HG03378 (cell line): ENCODE measurements at regions not wholly inside any gene's neighbourhood (a gene's known extent, or its start where the extent isn't known, plus 50 kb on each side); places are given as distances from the start of the nearest gene placed in this dataset.
"Not testable (repeated sequence)": the region's sequence is repeated elsewhere in the genome, so short reads cannot be mapped to it uniquely, and the experiment has no call there.

Source experiments
- ATAC-seq: cut with Tn5 transposase; IDR thresholded peaks from one replicate; pipeline ENCODE4 v1.9.1; 2021; ENCODE audit warnings: mild to moderate bottlenecking, moderate library complexity; ENCODE audit not compliant: unreplicated experiment

DNA sequence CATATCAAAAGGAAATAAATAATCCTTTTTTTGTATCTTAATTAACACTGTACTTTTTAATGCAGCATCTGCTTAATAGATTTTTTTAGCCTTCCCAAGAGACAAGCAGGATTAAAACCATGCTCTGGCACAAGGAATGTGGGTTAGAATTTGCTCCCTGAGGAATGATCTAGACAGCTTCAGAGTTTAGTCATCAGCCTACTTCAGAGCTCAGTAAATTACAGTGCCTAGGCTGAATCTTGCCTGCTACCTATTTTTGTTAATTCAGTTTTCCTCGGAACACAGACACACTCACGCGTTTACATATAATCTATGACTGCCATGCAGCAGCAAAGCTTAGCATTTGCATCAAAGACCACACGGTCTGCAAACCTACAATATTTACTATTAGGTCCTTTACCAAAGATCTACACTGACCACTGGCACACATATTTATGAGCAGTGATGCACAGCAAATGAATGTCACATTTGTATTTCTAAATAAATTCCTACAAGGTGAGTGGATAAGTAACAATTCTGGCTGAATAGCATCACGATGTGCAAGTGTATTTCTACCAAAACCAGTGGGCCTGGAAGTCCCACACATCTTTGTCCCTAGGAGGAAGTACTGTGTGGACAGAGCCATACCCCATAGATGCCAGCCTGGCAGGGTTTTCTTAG, 309.8 kb upstream of the TMEM132C start:
- no peak for ATAC-seq

DNA sequence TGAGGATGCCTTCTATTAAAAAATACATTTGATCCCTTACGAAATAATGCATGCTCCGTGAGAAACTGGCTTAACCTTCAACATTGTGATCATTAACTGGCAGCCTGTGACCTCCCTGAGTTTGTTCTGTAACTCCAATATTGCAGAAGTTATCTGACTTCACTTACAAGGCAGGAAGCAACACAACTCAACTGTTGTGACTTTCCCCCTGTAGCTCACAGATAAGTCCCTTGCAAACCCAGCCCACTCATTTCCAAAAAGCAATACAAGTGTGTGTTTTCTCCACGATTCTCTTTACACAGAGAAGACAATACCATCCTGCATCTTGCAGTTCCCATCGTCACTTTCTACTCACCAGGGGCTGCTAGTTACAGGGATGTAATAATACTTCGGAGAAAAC, 304.7 kb upstream of the TMEM132C start:
- ATAC-seq = no peak

DNA sequence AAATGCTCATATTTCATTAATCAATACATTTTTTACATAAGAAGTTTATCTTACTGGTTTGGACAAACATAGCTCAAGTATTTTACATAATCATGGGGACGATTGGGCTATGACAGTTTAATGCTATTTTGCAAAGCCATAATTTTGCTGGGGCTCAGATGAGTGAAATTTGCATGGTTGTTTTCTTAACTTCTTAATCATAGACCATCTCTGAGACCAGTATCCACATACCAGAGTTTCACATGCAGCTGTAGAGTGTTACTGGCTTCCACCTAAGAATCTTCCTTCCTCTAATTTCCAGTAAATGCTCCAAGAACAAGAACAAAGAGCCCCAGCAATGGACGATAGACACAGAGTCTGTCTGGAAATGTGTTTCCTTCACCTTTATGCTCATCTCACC, 303.0 kb upstream of the TMEM132C start:
- no peak for ATAC-seq

DNA sequence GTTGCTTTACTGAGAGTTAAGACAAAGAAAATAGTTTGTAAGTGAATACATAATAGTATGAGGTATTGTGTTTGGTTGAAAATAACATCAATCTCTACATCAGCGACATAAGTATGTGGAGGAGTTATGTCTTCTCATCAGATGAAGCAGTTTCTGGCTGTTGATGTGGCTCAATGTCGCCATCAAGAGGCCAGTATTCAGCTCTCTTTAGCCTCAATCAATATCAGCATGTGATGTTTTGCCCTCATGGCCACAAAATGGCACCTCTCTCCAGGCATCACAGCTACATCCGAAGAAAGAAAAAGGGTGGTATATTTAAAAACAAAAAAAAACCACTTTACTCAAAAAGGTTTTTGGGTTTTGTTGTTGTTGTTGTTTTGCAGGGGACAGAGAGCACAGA, 302.3 kb upstream of the TMEM132C start:
- ATAC-seq = no peak

DNA sequence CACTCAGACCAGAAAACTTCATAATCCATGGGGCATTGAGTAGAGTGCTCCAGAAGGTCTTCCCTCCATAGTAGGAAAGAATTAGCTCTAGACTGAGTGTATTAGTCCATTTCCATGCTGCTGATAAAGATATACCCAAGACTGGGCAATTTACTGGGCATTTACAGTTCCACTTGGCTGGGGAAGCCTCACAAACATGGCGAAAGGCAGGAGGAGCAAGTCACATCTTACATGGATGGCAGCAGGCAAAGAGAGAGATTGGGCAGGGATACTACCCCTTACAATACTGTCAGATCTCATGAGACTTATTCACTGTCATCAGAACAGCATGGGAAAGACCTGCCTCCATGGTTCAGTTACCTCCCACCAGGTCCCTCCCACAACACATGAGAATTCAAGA, 300.6 kb upstream of the TMEM132C start:
- ATAC-seq = no peak

DNA sequence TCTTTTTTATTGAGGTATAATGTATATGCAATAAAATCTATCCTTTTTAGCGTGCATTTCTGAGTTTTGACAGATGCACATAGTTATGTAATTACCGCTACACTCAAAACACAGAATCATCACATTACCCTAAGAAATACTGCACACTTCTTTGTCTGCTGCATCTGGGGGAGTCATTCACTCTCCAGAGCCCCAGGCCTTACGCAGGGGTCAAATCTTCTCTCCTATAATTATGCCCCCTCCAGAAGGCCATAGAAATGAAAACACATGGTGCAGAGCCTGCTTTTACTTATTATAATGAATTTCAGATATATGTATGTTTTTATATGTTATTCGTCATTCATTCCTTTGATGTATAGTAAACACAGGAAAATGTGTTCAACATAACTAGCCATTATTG, 296.5 kb upstream of the TMEM132C start:
- ATAC-seq = no peak

DNA sequence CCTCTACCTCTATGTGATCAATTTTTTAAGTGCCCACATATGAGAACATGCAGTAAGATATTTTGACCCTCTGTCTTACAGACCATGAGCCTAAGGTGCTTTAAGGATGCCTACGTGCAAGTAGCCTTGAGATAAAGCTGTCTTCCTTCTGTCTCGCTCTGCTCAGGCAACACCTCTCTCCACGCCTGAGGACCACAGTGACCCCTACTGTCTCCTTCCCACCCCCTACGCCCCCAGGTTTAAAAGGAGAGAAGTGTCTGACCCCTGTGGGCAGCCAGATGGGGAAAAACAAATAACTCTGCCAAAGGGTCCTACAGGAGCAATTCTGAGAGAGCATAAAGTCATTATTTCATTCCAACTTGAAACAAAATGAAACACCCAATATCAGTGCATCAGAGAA, 286.4 kb upstream of the TMEM132C start:
- ATAC-seq = no peak

DNA sequence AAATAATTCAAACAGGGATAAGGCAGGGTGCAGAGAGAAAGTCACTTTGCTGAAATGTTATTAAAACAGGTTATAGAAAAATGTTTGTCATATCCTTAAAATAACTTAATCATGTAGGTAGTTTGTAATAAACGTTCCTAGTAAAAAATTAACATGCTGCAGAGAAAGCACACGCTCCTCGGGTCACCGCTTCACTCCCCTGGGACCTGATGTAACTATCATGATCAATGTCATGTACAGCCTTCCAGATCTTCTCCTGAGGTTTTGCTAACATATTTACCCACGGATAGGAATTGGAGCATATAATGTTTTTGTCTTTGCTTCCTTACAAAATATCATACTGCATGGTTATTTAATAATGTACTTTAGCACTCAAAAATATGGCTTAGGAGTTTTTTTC, 285.1 kb upstream of the TMEM132C start:
- no peak for ATAC-seq

DNA sequence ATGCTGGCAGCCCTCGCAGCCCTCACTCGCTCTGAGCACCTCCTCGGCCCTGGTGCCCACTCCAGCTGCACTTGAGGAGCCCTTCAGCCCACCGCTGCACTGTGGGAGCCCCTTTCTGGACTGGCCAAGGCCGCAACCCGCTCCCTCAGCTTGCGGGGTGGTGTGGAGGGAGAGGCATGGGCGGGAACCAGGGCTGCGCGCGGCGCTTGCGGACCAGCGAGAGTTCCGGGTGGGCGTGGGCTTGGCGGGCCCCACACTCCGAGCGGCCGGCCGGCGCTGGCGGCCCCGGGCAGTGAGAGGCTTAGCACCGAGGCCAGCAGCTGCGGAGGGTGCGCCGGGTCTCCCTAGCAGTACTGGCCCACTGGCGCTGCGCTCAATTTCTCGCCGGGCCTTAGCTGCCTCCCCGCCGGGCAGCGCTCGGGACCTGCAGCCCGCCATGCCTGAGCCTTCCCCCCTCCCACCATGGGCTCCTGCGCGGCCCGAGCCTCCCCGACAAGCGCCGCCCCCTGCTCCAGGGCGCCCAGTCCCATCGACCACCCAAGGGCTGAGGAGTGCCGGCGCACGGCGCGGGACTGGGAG, 283.7 kb upstream of the TMEM132C start:
- ATAC-seq = not testable (repeated sequence)

DNA sequence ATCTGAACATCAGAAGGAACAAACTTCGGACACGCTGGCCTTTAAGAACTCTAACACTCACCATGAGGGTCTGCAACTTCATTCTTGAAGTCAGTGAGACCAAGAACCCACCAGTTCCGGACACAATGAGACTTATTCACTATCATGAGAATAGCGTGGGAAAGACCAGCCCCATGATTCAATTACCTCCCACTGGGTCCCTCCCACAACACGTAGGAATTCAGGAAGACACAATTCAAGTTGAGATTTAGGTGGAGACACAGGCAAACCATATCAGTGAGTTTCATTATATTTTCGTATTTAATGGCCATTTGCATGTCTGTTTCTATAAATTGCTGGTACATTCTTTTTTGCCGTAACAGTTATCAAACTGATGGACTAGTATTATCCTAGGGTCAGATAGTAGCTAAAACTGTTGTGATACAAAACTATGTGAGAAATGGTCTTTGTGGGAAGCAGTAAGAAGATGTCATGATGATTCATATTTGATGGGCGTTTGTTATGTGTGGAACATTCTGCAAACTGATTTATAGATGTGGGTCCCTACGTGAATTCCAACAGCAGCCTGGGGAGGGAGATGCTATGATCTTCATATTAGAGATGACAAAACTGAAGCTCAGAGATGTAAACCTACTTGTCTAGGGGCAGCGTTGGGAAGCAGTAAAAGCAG, 282.4 kb upstream of the TMEM132C start:
- ATAC-seq = no peak

DNA sequence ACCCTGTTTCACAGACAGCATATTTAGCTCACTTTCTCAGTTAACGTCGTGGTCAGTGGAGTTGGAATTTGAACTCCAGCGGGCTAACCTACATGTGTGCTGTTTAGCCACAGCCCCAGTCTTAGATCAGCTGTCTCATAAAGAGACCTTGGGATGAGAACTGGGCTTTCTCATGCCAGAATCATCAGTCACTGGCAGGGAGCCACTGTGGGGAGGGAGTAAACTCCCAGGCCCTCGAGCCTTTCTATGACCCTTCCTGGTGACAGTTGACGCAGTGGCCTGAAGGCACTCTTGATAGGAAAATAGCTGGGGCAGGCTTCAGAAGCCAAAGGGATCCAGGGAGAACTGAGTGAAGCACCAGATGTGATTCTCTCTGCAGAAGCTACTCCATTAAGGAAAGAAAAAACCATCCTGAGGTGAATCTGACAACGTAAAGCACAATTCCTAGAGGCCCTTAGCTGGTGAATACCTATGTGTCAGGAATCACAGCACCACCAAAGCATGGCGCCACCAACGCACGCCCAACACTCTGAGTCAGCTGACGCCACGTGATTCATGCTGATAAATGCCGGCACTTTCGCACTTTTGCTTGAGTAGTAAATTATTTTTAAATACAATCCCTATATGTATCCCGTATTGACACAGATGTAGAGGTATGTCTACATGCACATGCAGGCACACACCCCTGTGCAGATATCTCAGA, 279.6 kb upstream of the TMEM132C start:
- no peak for ATAC-seq

DNA sequence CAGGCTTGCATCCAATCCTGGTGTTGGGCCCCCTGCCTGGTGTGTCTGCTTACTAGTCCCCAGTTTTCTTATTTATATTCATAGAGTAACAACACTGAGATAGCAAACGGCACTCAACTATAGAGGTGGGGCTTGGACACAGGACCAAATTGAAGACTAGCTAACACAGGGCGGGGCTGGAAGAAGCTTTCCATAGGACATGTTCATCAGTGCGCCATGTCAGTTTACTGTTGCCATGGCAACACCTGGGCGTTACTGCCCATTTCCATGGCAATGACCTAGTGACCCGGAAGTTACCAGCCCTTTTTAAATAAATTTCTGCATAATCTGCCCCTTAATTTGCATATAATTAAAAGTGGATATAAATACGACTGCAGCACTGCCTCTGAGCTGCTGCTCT, 275.5 kb upstream of the TMEM132C start:
- no peak for ATAC-seq

DNA sequence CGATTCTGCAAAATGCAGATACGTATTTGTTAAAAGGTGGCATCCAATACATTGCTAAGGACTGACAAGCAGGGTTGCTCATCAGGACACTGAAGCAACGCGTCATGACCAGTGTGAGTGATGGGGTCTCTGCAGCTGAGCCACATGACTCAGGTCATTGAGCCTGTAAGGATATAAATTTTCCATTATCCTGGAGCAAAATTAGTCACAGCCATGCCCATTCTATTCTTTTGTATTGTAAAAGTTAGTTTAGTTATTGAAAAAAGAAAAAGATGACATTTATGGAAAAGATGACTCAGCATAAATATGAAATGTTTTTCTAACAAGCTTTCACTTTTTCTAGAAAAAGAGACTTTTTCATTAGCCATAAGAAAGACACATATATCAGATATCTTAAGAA, 268.0 kb upstream of the TMEM132C start:
- no peak for ATAC-seq

DNA sequence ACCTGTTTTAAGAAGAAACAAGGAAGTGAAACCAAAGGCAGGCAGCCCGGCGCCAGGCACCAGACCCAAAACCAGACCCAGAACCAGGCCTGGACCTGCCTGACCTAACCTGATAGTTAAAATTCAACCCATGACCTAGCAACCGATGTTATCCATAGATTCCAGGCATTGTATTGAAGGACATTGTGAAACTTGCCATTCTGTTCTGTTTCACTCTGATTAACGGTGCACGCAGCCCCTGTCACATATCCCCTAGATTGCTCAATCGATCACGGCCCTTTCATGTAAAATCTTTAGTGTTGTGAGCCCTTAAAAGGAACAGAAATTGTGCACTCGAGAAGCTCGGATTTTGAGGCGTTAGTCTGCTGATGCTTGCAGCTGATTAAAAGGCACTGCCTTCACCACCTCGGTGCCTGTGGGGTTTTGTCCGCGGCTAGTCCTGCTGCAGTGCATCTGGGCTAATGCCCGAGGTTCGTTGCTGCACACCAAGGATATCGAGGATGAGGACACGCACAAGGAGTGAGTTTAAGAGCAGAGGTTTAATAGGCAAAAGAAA, 262.5 kb upstream of the TMEM132C start:
- ATAC-seq = no peak

DNA sequence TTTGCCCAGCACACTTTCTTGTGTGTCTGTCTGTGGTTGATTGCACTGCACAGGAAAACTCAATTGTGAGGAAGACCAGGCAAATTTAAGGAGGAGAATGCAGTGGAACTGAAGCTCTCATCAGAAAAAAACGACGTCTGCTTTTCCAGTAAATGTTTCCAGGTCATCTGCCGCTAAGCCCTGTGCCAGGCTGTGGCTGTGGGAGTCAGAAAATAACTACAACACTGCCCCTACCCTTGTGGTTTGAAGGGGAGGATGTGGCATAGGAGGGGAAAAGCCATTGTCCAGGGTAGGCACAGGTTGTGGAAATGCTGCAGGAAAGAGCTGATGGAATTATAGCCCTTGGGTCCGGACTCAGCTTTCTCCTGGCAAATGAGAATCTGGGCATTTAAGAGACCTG, 259.7 kb upstream of the TMEM132C start:
- no peak for ATAC-seq

DNA sequence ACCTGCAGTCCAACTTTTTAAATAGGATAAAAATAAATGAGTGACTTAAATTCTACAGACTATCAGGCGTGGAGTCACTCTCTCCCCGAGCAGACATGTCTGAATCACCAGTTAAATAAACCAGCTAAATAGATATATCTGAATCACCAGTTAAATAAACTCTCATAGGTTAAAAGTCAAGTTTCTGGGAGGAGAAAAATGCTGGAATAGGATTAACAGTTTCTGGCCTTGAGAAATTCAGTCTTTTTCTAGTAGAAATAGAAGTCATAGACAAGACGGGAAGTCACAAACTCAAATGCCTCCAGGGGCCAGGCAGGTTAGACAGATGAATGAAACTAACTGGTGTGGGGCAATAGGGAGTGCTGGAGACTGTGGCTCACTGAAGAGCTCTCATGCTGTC, 258.6 kb upstream of the TMEM132C start:
- ATAC-seq = no peak

DNA sequence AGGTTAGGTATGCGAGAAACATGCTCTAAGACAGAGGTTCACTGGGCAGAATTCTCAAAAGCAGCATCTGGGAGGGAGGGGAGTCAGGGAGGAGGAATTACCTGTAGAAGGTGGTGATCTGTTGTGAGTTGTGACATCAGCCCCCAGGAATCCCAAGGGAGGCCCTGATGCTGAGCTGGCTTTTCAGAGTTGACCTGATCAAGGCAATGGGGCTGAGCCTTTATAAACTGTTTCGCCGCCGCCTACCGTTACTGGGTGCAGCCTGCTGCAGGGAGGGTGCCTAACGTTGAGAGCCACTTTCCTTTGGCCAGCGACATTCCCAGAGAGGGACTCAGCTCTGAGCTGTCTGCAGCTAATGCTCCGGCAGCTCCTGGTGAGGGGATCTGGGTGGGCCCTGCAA, 257.9 kb upstream of the TMEM132C start:
- no peak for ATAC-seq

DNA sequence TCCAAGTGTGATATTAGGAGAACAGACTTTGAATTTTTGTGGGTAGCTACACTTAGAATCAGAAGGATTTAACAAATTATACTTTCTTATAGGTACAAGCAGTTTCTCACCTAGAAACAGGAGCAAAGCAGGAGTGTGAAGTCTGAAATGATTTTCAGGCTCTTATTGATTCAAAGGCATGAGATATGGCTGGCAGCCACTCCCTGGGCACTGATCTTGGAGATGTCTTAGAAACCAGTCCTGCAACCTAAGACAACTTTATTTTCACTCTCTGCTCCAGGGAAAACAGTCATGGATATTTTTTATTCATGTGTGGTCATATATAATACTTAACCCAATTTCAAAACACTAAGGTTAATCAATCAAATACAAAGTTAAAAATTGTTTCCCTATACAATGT, 254.9 kb upstream of the TMEM132C start:
- no peak for ATAC-seq

DNA sequence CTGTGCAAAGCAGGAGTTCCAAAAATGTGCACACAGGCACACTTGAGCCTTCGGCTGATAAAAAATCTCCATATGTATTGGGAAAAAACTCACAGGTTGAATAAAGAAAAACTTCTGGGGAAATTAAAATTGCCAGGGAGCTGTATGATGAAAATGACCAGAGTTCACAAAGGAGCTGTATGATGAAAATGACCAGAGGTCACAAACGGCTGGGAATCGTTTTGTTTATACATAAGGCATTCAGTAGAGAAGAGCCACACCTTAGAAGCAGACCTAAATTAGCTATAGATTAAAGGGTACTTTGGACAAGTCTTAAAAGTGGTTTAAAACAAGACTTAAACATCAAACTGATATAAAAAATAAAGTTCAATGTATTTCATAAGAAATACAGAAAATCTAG, 251.7 kb upstream of the TMEM132C start:
- ATAC-seq = no peak

DNA sequence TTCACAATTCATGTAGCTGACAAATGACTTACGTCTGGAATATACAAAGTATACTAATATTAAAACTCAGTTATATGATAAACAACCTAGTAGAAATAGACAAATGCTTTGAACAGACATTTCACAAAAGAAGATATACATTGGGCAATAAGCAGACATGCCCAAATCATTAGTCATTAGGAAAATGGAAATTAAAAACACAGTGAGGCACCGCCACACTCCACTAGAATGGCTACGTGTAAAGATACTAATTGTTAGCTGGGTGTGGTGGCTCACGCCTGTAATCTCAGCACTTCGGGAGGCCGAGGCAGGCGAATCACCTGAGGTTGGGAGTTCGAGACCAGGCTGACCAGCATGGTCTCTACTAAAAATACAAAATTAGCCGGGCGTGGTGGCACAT, 248.9 kb upstream of the TMEM132C start:
- no peak for ATAC-seq

DNA sequence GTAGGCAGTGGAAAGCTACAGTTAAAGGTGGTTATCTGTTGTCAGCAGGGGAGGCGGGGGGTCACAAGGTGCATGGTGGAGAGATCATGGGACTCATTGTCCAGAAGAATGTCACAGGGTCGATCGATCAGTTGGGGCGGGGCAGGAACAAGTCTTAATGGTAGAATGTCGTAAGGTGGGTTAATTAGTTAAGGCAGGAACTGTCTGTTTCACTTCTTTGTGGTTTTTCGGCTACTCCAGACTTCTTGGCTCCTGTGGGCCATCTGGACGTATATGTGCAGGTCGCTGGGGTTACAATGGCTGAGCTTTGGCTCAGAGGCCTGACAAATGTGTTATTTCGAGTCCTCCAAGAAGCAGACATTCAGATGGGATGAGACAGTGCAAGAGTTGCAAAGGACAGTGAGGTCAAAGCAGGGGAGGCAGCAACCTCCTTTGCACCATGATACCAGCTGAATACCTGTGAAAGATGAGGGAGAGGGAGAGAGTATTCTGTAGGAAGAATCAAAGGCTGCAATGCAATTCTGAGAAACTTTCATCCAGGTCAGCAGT, 246.9 kb upstream of the TMEM132C start:
- ATAC-seq = no peak
